ENCODE measurements at regions not wholly inside any gene's neighbourhood (a gene's known extent, or its start where the extent isn't known, plus 50 kb on each side); places are given as distances from the start of the nearest gene placed in this dataset.

GRCh38 chr13:80509264-80509663, 168.3 kb upstream of the SPRY2 start:
- TF ChIP-seq POLR2A (IDR thresholded peaks at IDR 0.05) (no peak), CTCF (IDR thresholded peaks at IDR 0.05) (no peak), POLR2AphosphoS5 (IDR thresholded peaks at IDR 0.05) (no peak)

All from upper lobe of left lung (tissue), 4 donors.